Suprapubic skin (tissue), 4 donors: ENCODE measurements at regions not wholly inside any gene's neighbourhood (a gene's known extent, or its start where the extent isn't known, plus 50 kb on each side); places are given as distances from the start of the nearest gene placed in this dataset.

Source experiments
- POLR2A ChIP-seq, 2 donors: fragments of 450-650 bp; IDR thresholded peaks; one replicate each; pipeline ENCODE4 v1.6.1; 2017; ENCODE audit warnings: antibody characterized with exemption in 2 of 2, mild to moderate bottlenecking in 2 of 2, moderate library complexity in 2 of 2
- POLR2AphosphoS5 ChIP-seq, 3 donors: sonication (generic); formaldehyde crosslinking; IDR thresholded peaks; one replicate each; pipeline ENCODE4 v1.6.1; 2017; ENCODE audit warnings: antibody characterized with exemption in 3 of 3
- TF ChIP-seq, protein P1 (sequence below), 2 donors: fragments of 200-600 bp in 1 of 2; fragments of 450-650 bp in 1 of 2; sonication (generic) in 1 of 2; IDR thresholded peaks; one replicate each; pipeline ENCODE4 v1.5.1; 2016 to 2019; ENCODE audit warnings: antibody characterized with exemption in 2 of 2, mild to moderate bottlenecking in 1 of 2, moderate library complexity in 1 of 2

DNA sequence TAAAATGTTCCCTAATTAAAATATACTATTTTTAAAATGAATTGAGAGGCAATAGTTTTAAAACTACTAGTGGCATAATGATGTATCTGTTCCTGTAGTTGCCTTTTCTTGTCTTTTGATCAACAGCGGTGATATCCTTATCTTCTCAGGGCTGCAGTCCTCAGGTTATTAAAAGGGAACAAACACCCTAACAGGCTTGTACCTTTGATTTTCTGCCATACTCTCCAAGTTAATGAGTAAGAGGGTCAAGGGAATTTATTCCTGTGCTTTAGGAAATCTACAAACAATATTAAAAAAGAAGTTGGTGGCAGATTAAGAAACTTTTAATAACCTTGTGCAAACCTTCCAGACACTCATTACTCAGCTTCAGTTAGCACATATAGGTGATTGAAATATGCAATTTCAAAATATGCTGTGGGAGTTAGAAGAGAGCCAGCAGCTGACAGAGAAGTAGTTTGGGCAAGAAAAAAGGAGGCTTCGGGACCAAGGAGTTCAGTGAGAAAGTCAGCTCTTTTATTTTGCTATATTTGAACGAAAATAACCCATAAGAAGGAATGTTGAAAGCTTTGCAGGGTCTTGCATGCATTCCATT, 81.0 kb upstream of the TLE4 start:
- TF ChIP-seq, protein P1, sequence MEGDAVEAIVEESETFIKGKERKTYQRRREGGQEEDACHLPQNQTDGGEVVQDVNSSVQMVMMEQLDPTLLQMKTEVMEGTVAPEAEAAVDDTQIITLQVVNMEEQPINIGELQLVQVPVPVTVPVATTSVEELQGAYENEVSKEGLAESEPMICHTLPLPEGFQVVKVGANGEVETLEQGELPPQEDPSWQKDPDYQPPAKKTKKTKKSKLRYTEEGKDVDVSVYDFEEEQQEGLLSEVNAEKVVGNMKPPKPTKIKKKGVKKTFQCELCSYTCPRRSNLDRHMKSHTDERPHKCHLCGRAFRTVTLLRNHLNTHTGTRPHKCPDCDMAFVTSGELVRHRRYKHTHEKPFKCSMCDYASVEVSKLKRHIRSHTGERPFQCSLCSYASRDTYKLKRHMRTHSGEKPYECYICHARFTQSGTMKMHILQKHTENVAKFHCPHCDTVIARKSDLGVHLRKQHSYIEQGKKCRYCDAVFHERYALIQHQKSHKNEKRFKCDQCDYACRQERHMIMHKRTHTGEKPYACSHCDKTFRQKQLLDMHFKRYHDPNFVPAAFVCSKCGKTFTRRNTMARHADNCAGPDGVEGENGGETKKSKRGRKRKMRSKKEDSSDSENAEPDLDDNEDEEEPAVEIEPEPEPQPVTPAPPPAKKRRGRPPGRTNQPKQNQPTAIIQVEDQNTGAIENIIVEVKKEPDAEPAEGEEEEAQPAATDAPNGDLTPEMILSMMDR (IDR thresholded peaks at IDR 0.05): no peak
- TF ChIP-seq POLR2A (IDR thresholded peaks at IDR 0.05): no peak
- TF ChIP-seq POLR2AphosphoS5 (IDR thresholded peaks at IDR 0.05): no peak
